ENCODE measurements at regions not wholly inside any gene's neighbourhood (a gene's known extent, or its start where the extent isn't known, plus 50 kb on each side); places are given as distances from the start of the nearest gene placed in this dataset.

DNA sequence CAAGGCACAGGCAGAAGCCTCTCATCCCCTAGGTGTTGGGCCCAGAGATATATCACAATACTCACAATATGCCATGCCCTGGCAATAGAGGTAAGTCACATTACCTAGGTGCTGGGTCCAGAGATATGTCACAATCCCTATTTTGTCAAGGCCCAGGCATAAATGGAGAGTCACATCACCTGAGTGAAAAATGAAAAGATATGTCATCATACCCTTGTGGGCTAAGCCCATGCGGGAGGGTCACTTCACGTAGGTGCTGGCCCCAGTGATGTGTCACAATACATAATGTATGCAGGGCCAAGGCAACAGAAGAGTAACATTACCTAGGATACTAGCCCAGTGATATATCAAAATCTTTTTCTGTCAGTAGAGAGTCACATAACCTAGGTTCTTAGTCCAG, 127.0 kb downstream of the ZNF675 start:
- no peak overlapping the region for H3K9ac ChIP-seq (ENCODE audit: low read depth in 1 of 2, low read length in 2 of 2)
- 87% methylated on average over 2 of the region's 2 CpGs for WGBS
- H3K9me3 ChIP-seq (ENCODE audit: control insufficient read depth in 4 of 4, low read length in 3 of 4), result peaks cover 0 to 13% (median 7%) of the 10 kb centered on the region in 4 donors
- no peaks in the 10 kb centered on the region for H3K36me3 ChIP-seq (ENCODE audit: control insufficient read depth in 4 of 4, insufficient read depth in 3 of 4, low read depth in 1 of 4, low read length in 3 of 4)
- H3K4me3 ChIP-seq (ENCODE audit: low read depth in 1 of 3, low read length in 3 of 3), result no peak overlapping the region
- no peaks in the 10 kb centered on the region for H3K27me3 ChIP-seq (ENCODE audit: control insufficient read depth in 4 of 4, insufficient read depth in 4 of 4, low read length in 3 of 4)
- no peak for DNase-seq (ENCODE audit: low spot score)
- no peak overlapping the region for H3K27ac ChIP-seq (ENCODE audit: low read depth in 1 of 2, low read length in 2 of 2)
- TF ChIP-seq SP1 (IDR thresholded peaks at IDR 0.05), result no peak
- TF ChIP-seq JUND (IDR thresholded peaks at IDR 0.05), result no peak
- no peak for TF ChIP-seq HNF4G (IDR thresholded peaks at IDR 0.05)
- no peak for TF ChIP-seq EGR1 (IDR thresholded peaks at IDR 0.05; ENCODE audit: low read depth in 2 of 2)
- no peak for TF ChIP-seq GABPA (IDR thresholded peaks at IDR 0.05 in 1 of 2, conservative IDR thresholded peaks at IDR 0.05 in 1 of 2)
- TF ChIP-seq, protein P1, sequence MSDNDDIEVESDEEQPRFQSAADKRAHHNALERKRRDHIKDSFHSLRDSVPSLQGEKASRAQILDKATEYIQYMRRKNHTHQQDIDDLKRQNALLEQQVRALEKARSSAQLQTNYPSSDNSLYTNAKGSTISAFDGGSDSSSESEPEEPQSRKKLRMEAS (IDR thresholded peaks at IDR 0.05), result no peak
- TF ChIP-seq YY1 (IDR thresholded peaks at IDR 0.05), result no peak
- TF ChIP-seq TAF1 (conservative IDR thresholded peaks at IDR 0.05), result no peak
- no peak for TF ChIP-seq HNF4A (conservative IDR thresholded peaks at IDR 0.05)
- TF ChIP-seq FOXA2 (IDR thresholded peaks at IDR 0.05), result no peak
- no peak for TF ChIP-seq RXRA (IDR thresholded peaks at IDR 0.05)
- TF ChIP-seq, protein P2, sequence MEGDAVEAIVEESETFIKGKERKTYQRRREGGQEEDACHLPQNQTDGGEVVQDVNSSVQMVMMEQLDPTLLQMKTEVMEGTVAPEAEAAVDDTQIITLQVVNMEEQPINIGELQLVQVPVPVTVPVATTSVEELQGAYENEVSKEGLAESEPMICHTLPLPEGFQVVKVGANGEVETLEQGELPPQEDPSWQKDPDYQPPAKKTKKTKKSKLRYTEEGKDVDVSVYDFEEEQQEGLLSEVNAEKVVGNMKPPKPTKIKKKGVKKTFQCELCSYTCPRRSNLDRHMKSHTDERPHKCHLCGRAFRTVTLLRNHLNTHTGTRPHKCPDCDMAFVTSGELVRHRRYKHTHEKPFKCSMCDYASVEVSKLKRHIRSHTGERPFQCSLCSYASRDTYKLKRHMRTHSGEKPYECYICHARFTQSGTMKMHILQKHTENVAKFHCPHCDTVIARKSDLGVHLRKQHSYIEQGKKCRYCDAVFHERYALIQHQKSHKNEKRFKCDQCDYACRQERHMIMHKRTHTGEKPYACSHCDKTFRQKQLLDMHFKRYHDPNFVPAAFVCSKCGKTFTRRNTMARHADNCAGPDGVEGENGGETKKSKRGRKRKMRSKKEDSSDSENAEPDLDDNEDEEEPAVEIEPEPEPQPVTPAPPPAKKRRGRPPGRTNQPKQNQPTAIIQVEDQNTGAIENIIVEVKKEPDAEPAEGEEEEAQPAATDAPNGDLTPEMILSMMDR (IDR thresholded peaks at IDR 0.05; ENCODE audit: low read depth, low read length, missing input control), result no peak
- no peak for TF ChIP-seq RAD21 (IDR thresholded peaks at IDR 0.05)
- no peaks in the 10 kb centered on the region for H3K4me1 ChIP-seq (ENCODE audit: control insufficient read depth in 4 of 4, insufficient read depth in 4 of 4, low read length in 3 of 4)

DNA sequence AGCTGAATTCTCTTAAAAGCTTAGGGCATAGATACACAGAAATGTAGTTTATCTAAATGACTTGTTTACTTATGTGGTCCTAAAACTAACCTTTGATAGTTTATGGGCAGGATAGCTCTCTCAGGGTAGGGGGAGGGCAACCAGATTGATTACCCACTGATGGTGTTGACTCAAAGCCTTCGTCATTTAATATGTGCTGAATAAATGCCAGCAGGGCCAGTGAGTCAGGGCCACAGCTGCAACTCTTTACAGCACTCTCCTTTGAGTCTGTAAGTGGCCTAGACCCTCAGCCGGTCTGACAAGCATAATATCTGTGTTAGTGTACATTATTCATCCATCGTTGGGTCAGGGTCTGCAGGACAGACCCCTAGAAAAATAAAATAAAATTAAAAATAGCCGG, 128.5 kb downstream of the ZNF675 start:
- no peak overlapping the region for H3K27ac ChIP-seq (ENCODE audit: low read depth in 1 of 2, low read length in 2 of 2)
- TF ChIP-seq YY1 (IDR thresholded peaks at IDR 0.05), result no peak
- no peak for TF ChIP-seq RAD21 (IDR thresholded peaks at IDR 0.05)
- TF ChIP-seq TAF1 (conservative IDR thresholded peaks at IDR 0.05), result no peak
- TF ChIP-seq FOXA1 (IDR thresholded peaks at IDR 0.05), result no peak
- no peak for TF ChIP-seq EGR1 (IDR thresholded peaks at IDR 0.05; ENCODE audit: low read depth in 2 of 2)
- TF ChIP-seq GABPA (IDR thresholded peaks at IDR 0.05 in 1 of 2, conservative IDR thresholded peaks at IDR 0.05 in 1 of 2), result no peak
- TF ChIP-seq JUND (IDR thresholded peaks at IDR 0.05), result no peak
- TF ChIP-seq, protein P3, sequence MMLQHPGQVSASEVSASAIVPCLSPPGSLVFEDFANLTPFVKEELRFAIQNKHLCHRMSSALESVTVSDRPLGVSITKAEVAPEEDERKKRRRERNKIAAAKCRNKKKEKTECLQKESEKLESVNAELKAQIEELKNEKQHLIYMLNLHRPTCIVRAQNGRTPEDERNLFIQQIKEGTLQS (IDR thresholded peaks at IDR 0.05), result no peak
- TF ChIP-seq, protein P2 (IDR thresholded peaks at IDR 0.05; ENCODE audit: low read depth, low read length, missing input control), result no peak
- no peak for TF ChIP-seq SP1 (IDR thresholded peaks at IDR 0.05)
- no peak for TF ChIP-seq FOXA2 (IDR thresholded peaks at IDR 0.05)
- TF ChIP-seq, protein P4, sequence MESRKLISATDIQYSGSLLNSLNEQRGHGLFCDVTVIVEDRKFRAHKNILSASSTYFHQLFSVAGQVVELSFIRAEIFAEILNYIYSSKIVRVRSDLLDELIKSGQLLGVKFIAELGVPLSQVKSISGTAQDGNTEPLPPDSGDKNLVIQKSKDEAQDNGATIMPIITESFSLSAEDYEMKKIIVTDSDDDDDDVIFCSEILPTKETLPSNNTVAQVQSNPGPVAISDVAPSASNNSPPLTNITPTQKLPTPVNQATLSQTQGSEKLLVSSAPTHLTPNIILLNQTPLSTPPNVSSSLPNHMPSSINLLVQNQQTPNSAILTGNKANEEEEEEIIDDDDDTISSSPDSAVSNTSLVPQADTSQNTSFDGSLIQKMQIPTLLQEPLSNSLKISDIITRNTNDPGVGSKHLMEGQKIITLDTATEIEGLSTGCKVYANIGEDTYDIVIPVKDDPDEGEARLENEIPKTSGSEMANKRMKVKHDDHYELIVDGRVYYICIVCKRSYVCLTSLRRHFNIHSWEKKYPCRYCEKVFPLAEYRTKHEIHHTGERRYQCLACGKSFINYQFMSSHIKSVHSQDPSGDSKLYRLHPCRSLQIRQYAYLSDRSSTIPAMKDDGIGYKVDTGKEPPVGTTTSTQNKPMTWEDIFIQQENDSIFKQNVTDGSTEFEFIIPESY (IDR thresholded peaks at IDR 0.05), result no peak
- H3K4me3 ChIP-seq (ENCODE audit: low read depth in 1 of 3, low read length in 3 of 3), result no peak overlapping the region
- H3K4me1 ChIP-seq (ENCODE audit: control insufficient read depth in 4 of 4, insufficient read depth in 4 of 4, low read length in 3 of 4), result no peaks in the 10 kb centered on the region
- no peak overlapping the region for H3K9ac ChIP-seq (ENCODE audit: low read depth in 1 of 2, low read length in 2 of 2)
- H3K9me3 ChIP-seq (ENCODE audit: control insufficient read depth in 4 of 4, low read length in 3 of 4), result peaks cover 0 to 7% (median 6%) of the 10 kb centered on the region in 4 donors
- WGBS, result 64% methylated on average over 4 of the region's 4 CpGs
- H3K36me3 ChIP-seq (ENCODE audit: control insufficient read depth in 4 of 4, insufficient read depth in 3 of 4, low read depth in 1 of 4, low read length in 3 of 4), result no peaks in the 10 kb centered on the region
- no peak for DNase-seq (ENCODE audit: low spot score)
- H3K27me3 ChIP-seq (ENCODE audit: control insufficient read depth in 4 of 4, insufficient read depth in 4 of 4, low read length in 3 of 4), result no peaks in the 10 kb centered on the region

Data from liver (tissue), 8 donors.